HG03097 (cell line): ENCODE measurements at regions not wholly inside any gene's neighbourhood (a gene's known extent, or its start where the extent isn't known, plus 50 kb on each side); places are given as distances from the start of the nearest gene placed in this dataset.

Source experiments
- ATAC-seq: cut with Tn5 transposase; IDR thresholded peaks from one replicate; pipeline ENCODE4 v1.9.1; 2021; ENCODE audit not compliant: unreplicated experiment, low FRiP score

GRCh38 chr3:153714588-153715290 is 406.5 kb upstream of the ARHGEF26 start:
- no peak for ATAC-seq

DNA sequence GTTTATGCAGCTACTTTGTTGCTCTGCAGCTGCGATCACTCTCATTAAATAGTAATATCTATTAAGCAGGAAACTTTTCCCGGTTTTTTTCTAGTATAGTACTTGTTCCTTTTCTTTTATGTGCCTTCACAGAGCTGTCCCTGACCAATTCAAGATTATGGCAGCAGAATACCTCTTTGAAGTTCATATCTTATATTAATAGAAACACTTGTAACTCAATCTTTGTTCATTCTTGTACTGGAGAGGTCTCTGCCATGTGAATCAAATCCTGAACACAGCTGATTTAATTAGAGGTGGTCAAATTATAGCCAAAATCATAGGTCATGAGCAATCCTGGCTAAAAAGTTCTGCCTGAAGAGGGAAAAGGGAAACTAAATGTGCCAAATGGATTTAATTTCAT is 399.0 kb upstream of the ARHGEF26 start:
- no peak for ATAC-seq

- no peak for ATAC-seq
These were observed 390.1 kb upstream of the ARHGEF26 start for GRCh38 chr3:153731071-153731470.

GRCh38 chr3:153734777-153735551 is 386.2 kb upstream of the ARHGEF26 start:
- no peak for ATAC-seq

- ATAC-seq, result no peak
These were observed 381.1 kb upstream of the ARHGEF26 start for GRCh38 chr3:153740109-153740508.

DNA sequence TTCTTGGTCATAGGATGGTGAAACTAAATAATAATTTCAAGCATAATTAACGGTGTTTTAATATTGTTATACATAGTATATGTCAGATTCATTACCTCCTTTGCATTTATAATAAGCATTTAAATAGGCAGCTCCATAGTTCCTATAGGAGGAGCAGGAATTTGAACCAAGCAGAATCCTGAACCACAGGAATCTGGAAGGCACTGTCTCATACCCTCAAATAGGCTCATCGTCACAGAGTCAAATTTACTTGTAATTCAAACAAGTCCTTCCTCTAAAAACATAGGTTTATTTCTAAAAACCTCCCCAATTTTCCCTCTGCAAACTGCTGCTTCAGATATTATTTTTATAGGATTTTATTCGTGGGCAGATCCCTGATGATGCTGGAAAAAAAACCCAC is 376.3 kb upstream of the ARHGEF26 start:
- no peak for ATAC-seq

GRCh38 chr3:153746211-153746610 is 375.0 kb upstream of the ARHGEF26 start:
- ATAC-seq, result no peak

DNA sequence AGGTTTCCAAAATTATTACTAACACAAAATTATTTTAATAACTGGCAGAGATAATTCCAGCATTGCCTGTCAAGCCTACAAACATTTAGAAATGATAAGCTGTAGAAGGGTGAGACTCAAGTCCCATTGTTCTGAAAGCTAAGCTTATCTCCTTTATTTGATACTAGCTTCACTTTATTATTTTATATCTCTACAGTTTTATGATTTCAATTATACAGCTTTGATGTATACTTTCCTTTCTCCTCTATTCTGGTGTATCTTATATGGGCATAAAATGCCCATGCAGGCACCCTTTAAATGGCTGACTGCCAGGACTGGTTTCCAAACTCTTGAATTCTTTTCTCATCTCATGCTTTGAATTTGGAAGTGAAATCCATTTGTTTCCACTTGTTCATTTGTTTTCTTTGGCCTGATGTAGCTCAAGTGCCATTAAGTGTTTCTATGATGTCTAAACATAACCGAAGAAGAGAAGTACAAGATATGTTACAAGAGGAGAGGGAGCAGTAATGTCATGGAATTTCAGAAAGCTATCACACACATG is 372.1 kb upstream of the ARHGEF26 start:
- no peak for ATAC-seq

- no peak for ATAC-seq
These were observed 368.7 kb upstream of the ARHGEF26 start for GRCh38 chr3:153752405-153753027.

- no peak for ATAC-seq
These were observed 368.2 kb upstream of the ARHGEF26 start for GRCh38 chr3:153753035-153753434.

DNA sequence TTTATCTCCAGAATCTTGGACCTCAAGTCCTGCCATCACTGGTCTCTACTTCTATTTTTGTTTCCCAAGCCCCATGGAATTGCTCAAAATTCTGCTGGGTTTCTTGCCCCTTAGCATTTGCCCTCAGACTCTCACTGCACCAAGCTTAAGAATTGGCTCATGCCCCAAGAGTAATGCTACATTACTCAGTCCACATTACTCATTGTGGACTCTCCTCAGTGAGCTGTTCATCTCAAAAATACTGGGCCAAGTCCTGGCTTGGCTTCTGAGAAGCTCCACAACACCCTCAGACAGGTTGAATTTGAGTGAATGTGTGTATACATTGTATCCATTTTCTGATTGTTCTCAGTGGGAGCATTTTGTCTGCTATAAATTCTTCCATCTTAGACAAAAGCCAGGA is 364.4 kb upstream of the ARHGEF26 start:
- ATAC-seq, result no peak

DNA sequence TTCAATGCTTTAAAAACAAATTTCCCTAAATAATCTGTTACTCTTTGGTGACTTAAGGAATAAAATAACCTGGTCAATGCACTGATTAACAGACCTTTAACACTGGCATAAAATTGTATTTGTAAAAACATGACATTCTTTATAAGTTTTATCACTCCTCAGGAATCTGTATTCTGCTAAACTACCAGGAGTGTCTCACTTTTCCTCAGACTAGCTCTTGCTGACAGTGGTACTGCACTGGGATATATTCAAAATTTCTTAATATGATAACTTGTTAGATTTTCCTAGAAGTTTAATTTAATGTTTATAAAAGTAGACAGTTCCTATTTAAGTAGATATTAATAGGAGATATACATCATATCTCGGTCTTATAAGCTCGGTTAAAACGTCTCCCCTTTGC is 363.4 kb upstream of the ARHGEF26 start:
- ATAC-seq, result no peak

GRCh38 chr3:153760948-153761347 is 360.2 kb upstream of the ARHGEF26 start:
- ATAC-seq, result no peak

DNA sequence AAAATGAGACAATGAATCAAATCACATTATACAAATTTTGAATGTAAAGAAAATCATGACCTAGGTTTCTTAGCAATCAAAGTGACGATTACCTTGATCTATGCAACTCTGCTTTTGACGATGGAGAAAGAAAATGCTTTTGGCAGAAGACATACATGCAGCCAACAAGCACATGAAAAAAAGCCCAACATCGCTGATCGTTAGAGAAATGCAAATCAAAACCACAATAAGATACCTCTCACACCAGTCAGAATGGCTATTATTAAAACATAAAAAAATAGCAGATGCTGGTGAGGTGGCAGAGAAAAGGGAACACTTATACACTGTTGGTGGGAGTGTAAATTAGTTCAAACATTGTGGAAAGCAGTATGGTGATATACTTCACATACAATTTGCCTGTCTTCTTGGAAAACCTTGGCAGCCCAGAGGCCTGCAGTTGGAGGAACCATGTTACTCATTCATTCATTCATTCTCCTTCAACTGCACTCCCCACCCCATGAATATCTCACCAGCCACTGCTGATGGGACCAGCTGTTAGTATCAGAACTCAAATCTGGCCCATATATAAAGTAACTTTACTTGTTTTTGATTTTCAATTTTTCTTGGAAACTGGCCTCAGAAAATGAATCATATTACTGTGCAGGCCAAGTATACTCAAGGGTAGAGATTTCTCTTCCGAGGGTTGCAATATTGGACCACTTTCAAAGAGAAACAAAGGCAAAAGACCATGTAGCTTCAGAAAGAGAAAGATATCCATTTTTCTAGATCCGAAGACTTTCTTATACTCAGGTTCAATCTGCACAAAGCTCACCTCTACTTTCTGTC is 358.6 kb upstream of the ARHGEF26 start:
- ATAC-seq, result no peak

GRCh38 chr3:153767601-153768560 is 353.3 kb upstream of the ARHGEF26 start:
- no peak for ATAC-seq

DNA sequence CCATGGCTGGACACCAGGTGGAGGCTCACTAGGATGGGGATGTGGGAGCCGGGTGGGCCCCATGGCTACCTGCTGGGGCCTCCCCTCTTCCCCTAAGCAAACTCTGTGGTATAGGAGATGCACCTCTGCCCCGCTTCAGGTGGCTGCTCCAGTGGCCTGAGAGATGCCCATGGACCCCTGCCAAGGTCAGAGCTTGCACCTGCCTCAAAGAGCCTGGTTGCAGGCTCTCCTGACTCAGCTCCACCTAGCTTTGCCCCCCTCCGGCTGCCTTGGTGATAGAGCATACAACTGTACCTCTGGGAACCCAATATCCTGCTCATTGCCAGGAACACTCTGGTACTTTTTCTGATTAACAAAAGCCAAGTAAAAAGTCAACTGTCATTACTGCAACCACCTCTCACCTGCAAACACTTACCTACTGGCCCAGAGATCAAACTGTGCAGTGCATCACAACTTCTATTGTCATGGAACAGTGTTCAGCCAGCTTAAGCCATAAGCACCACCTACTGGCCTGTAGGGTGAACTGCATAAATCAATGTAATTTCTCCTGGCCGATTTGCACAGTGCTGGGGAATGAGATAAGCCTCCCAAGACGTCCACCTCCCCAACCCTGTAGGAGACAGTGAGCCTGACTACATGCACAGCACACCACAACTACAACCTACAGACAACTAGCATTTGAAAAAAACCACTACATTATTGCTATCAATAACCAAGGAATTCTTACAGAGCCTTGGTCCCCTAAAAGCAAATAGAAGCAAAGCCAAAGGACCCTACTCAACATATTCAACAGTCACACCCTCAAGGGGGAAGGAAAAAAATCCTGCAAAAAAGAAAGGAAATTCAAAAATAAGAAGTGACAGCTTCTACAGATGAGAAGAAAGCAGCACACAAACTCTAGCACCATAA is 352.4 kb upstream of the ARHGEF26 start:
- ATAC-seq, result peak; percentile 98

DNA sequence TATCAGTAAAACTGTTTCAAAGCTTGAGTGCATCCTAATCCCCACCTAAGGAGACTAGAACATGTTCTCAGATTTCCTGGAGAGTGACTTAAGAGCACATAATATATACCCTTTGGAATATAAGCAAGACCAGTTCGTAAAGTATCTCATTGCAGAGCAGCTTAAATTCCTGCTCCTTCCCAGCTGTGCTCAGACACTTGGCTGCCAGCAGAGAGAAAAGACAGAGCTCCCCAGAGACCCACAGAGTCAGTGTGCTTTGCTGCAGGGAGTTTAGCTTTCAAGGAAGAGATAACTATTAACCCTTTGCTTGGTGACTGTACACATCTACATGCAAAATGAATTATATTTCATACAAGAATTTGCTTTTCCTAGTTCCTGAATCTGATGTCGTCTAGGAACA is 338.1 kb upstream of the ARHGEF26 start:
- no peak for ATAC-seq

- no peak for ATAC-seq
These were observed 337.3 kb upstream of the ARHGEF26 start for GRCh38 chr3:153783741-153784480.
